WTC11 (cell line): ENCODE measurements at regions not wholly inside any gene's neighbourhood (a gene's known extent, or its start where the extent isn't known, plus 50 kb on each side); places are given as distances from the start of the nearest gene placed in this dataset.

Source experiments
- ATF3 ChIP-seq: sonication (generic); formaldehyde crosslinking; conservative IDR thresholded peaks from 2 replicates; pipeline ENCODE4 v1.8.1; 2022; ENCODE audit warnings: mild to moderate bottlenecking, missing genetic modification reagents
- CREB1 ChIP-seq: sonication (generic); formaldehyde crosslinking; IDR thresholded peaks from 2 replicates; pipeline ENCODE4 v1.8.0; 2023; ENCODE audit warnings: mild to moderate bottlenecking, missing genetic modification reagents
- CTCF ChIP-seq: fragments of 200-600 bp; IDR thresholded peaks from 2 replicates; pipeline ENCODE4 v1.8.0; 2022; ENCODE audit warnings: antibody characterized with exemption
- FOXJ3 ChIP-seq: sonication (generic); formaldehyde crosslinking; IDR thresholded peaks from 2 replicates; pipeline ENCODE4 v1.9.0; 2021; ENCODE audit warnings: missing genetic modification reagents, mild to moderate bottlenecking, borderline replicate concordance
- JUN ChIP-seq: sonication (generic); formaldehyde crosslinking; IDR thresholded peaks from 2 replicates; pipeline ENCODE4 v1.8.0; 2023; ENCODE audit warnings: mild to moderate bottlenecking, missing genetic modification reagents
- NR2C2 ChIP-seq: sonication (generic); formaldehyde crosslinking; IDR thresholded peaks from 2 replicates; pipeline ENCODE4 v1.8.0; 2022; ENCODE audit warnings: mild to moderate bottlenecking, missing genetic modification reagents
- RELA ChIP-seq: sonication (generic); formaldehyde crosslinking; IDR thresholded peaks from 2 replicates; pipeline ENCODE4 v1.8.1; 2022; ENCODE audit warnings: missing genetic modification reagents, mild to moderate bottlenecking, borderline replicate concordance
- TEAD1 ChIP-seq: sonication (generic); formaldehyde crosslinking; IDR thresholded peaks from 2 replicates; pipeline ENCODE4 v1.8.0; 2022; ENCODE audit warnings: mild to moderate bottlenecking, missing genetic modification reagents
- TF ChIP-seq, protein P1 (sequence below): sonication (generic); formaldehyde crosslinking; IDR thresholded peaks from 2 replicates; pipeline ENCODE4 v1.8.1; 2022; ENCODE audit warnings: missing genetic modification reagents, borderline replicate concordance
- TF ChIP-seq, protein P2 (sequence below): sonication (generic); formaldehyde crosslinking; IDR thresholded peaks from 2 replicates; pipeline ENCODE4 v1.8.0; 2022; ENCODE audit warnings: mild to moderate bottlenecking, missing genetic modification reagents
- TF ChIP-seq, protein P3 (sequence below): sonication (generic); formaldehyde crosslinking; IDR thresholded peaks from 2 replicates; pipeline ENCODE4 v1.8.0; 2022; ENCODE audit warnings: mild to moderate bottlenecking, missing genetic modification reagents

GRCh38 chr2:16394072-16394985 is 271.3 kb downstream of the CYRIA start:
- TF ChIP-seq CTCF, result no peak
- TF ChIP-seq, protein P1, sequence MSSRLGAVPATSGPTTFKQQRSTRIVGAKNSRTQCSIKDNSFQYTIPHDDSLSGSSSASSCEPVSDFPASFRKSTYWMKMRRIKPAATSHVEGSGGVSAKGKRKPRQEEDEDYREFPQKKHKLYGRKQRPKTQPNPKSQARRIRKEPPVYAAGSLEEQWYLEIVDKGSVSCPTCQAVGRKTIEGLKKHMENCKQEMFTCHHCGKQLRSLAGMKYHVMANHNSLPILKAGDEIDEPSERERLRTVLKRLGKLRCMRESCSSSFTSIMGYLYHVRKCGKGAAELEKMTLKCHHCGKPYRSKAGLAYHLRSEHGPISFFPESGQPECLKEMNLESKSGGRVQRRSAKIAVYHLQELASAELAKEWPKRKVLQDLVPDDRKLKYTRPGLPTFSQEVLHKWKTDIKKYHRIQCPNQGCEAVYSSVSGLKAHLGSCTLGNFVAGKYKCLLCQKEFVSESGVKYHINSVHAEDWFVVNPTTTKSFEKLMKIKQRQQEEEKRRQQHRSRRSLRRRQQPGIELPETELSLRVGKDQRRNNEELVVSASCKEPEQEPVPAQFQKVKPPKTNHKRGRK (CRISPR knock-in tag), result no peak
- no peak for TF ChIP-seq RELA (CRISPR knock-in tag)
- TF ChIP-seq TEAD1, result no peak
- TF ChIP-seq NR2C2 (CRISPR knock-in tag), result no peak
- TF ChIP-seq, protein P2, sequence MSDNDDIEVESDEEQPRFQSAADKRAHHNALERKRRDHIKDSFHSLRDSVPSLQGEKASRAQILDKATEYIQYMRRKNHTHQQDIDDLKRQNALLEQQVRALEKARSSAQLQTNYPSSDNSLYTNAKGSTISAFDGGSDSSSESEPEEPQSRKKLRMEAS (CRISPR knock-in tag), result no peak
- no peak for TF ChIP-seq ATF3 (CRISPR knock-in tag)
- TF ChIP-seq CREB1 (CRISPR knock-in tag), result no peak
- no peak for TF ChIP-seq FOXJ3 (CRISPR knock-in tag)
- TF ChIP-seq, protein P3, sequence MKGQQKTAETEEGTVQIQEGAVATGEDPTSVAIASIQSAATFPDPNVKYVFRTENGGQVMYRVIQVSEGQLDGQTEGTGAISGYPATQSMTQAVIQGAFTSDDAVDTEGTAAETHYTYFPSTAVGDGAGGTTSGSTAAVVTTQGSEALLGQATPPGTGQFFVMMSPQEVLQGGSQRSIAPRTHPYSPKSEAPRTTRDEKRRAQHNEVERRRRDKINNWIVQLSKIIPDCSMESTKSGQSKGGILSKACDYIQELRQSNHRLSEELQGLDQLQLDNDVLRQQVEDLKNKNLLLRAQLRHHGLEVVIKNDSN (CRISPR knock-in tag), result no peak
- TF ChIP-seq JUN (CRISPR knock-in tag), result no peak
